GM19397 (cell line): ENCODE measurements at regions not wholly inside any gene's neighbourhood (a gene's known extent, or its start where the extent isn't known, plus 50 kb on each side); places are given as distances from the start of the nearest gene placed in this dataset.

Source experiments
- ATAC-seq: cut with Tn5 transposase; IDR thresholded peaks from one replicate; pipeline ENCODE4 v1.9.1; 2021; ENCODE audit warnings: mild to moderate bottlenecking, moderate library complexity; ENCODE audit not compliant: unreplicated experiment

GRCh38 chr1:229191066-229191674, 79.7 kb upstream of the RAB4A start:
- no peak for ATAC-seq

GRCh38 chr1:229192031-229192430, 78.9 kb upstream of the RAB4A start:
- no peak for ATAC-seq

- ATAC-seq = no peak
These were observed 78.1 kb upstream of the RAB4A start for GRCh38 chr1:229192853-229193252.

- no peak for ATAC-seq
These were observed 76.8 kb upstream of the RAB4A start for GRCh38 chr1:229194096-229194495.

- ATAC-seq = no peak
These were observed 75.7 kb upstream of the RAB4A start for GRCh38 chr1:229195246-229195645.

- no peak for ATAC-seq
These were observed 74.3 kb upstream of the RAB4A start for GRCh38 chr1:229196404-229197264.

- no peak for ATAC-seq
These were observed 73.7 kb upstream of the RAB4A start for GRCh38 chr1:229197265-229197585.

- no peak for ATAC-seq
These were observed 71.4 kb upstream of the RAB4A start for GRCh38 chr1:229199261-229200243.

GRCh38 chr1:229203030-229203751, 67.7 kb upstream of the RAB4A start:
- ATAC-seq = no peak

GRCh38 chr1:229203991-229204632, 66.8 kb upstream of the RAB4A start:
- no peak for ATAC-seq

GRCh38 chr1:229204921-229205777, 65.8 kb upstream of the RAB4A start:
- ATAC-seq = no peak

GRCh38 chr1:229205854-229206253, 65.1 kb upstream of the RAB4A start:
- ATAC-seq = no peak

- ATAC-seq = no peak
These were observed 63.0 kb upstream of the RAB4A start for GRCh38 chr1:229207916-229208315.

GRCh38 chr1:229208481-229208880, 62.4 kb upstream of the RAB4A start:
- no peak for ATAC-seq

GRCh38 chr1:229209386-229209785, 61.5 kb upstream of the RAB4A start:
- ATAC-seq = no peak

GRCh38 chr1:229209816-229210215, 61.1 kb upstream of the RAB4A start:
- no peak for ATAC-seq

- no peak for ATAC-seq
These were observed 60.1 kb upstream of the RAB4A start for GRCh38 chr1:229210844-229211243.

GRCh38 chr1:229213797-229214196, 57.1 kb upstream of the RAB4A start:
- no peak for ATAC-seq

GRCh38 chr1:229217716-229218115, 53.2 kb upstream of the RAB4A start:
- no peak for ATAC-seq
